Stimulated activated naive B cell treated with anti-CD40 and anti-IgM and Interleukin-4, amounts not matched to agents 10 μg/mL and 1 μg/mL and 100 μg/mL, for 72 hours (primary cell): ENCODE measurements at regions not wholly inside any gene's neighbourhood (a gene's known extent, or its start where the extent isn't known, plus 50 kb on each side); places are given as distances from the start of the nearest gene placed in this dataset.
"Not testable (repeated sequence)": the region's sequence is repeated elsewhere in the genome, so short reads cannot be mapped to it uniquely, and the experiment has no call there.

Source experiments
- ATAC-seq, 2 donors: fragments of 150-1000 bp; cut with Tn5 transposase; replicated peaks; 2 replicates each; pipeline ENCODE4 v1.10.0; 2021; ENCODE audit warnings: moderate library complexity in 1 of 2
- DNase-seq: peaks from one replicate; pipeline ENCODE4 v3.0.0; 2021
- H3K27ac Mint-ChIP-seq: one replicate; pipeline ENCODE4 v1.8.0; 2022; ENCODE audit warnings: mild to moderate bottlenecking, mixed read lengths
- H3K27me3 Mint-ChIP-seq, 2 donors: one replicate each; pipeline ENCODE4 v1.8.0; 2022; ENCODE audit warnings: mixed read lengths in 2 of 2
- H3K36me3 Mint-ChIP-seq, 2 donors: one replicate each; pipeline ENCODE4 v1.8.0; 2022; ENCODE audit warnings: mixed read lengths in 2 of 2, mild to moderate bottlenecking in 1 of 2
- H3K4me1 Mint-ChIP-seq, 2 donors: one replicate each; pipeline ENCODE4 v1.8.0; 2022; ENCODE audit warnings: mixed read lengths in 2 of 2, mild to moderate bottlenecking in 1 of 2
- H3K4me3 Mint-ChIP-seq, 2 donors: one replicate each; pipeline ENCODE4 v1.8.0; 2022; ENCODE audit warnings: mild to moderate bottlenecking in 2 of 2, mixed read lengths in 2 of 2, moderate library complexity in 1 of 2
- H3K9me3 Mint-ChIP-seq, 2 donors: one replicate each; pipeline ENCODE4 v1.8.0; 2022; ENCODE audit warnings: mixed read lengths in 2 of 2, mild to moderate bottlenecking in 1 of 2

- H3K4me1 Mint-ChIP-seq: peaks cover 6 to 8% of the 10 kb centered on the region in 2 donors
- peaks cover 22 to 35% of the 10 kb centered on the region in 2 donors for H3K27me3 Mint-ChIP-seq
- no peak overlapping the region for H3K4me3 Mint-ChIP-seq
- ATAC-seq (no peak), DNase-seq (no peak)
- H3K9me3 Mint-ChIP-seq: no peaks in the 10 kb centered on the region
- H3K27ac Mint-ChIP-seq: no peak overlapping the region
- H3K36me3 Mint-ChIP-seq: no peaks in the 10 kb centered on the region
Observed at GRCh38 chr11:34001557-34002064, 49.9 kb upstream of the CAPRIN1 start.

- DNase-seq (no peak), ATAC-seq (no peak)
- Mint-ChIP-seq H3K9me3 (no peaks in the 10 kb centered on the region), H3K4me1 (peaks cover 6 to 9% of the 10 kb centered on the region in 2 donors), H3K4me3 (no peak overlapping the region), H3K27ac (no peak overlapping the region), H3K27me3 (peaks cover 25 to 30% of the 10 kb centered on the region in 2 donors), H3K36me3 (no peaks in the 10 kb centered on the region)
Observed at GRCh38 chr11:33999393-33999792, 52.1 kb upstream of the CAPRIN1 start.

GRCh38 chr11:33997584-33998251 is 53.8 kb upstream of the CAPRIN1 start:
- DNase-seq: no peak
- Mint-ChIP-seq H3K4me1 (peaks cover 6 to 9% of the 10 kb centered on the region in 2 donors), H3K9me3 (no peaks in the 10 kb centered on the region), H3K27me3 (peaks cover 20 to 25% of the 10 kb centered on the region in 2 donors), H3K27ac (no peak overlapping the region), H3K4me3 (no peak overlapping the region), H3K36me3 (no peaks in the 10 kb centered on the region)
- no peak for ATAC-seq

- H3K27ac Mint-ChIP-seq: no peak overlapping the region
Observed at GRCh38 chr11:33996498-33997454, 54.8 kb upstream of the CAPRIN1 start.

GRCh38 chr11:33994937-33995336 is 56.6 kb upstream of the CAPRIN1 start:
- Mint-ChIP-seq H3K27me3 (peaks cover 20 to 25% of the 10 kb centered on the region in 2 donors), H3K4me1 (peaks cover 8 to 9% of the 10 kb centered on the region in 2 donors), H3K36me3 (no peaks in the 10 kb centered on the region), H3K4me3 (no peak overlapping the region), H3K9me3 (no peaks in the 10 kb centered on the region), H3K27ac (no peak overlapping the region)
- DNase-seq (no peak), ATAC-seq (no peak)

More at GRCh38 chr11:33996498-33997454, 54.8 kb upstream of the CAPRIN1 start:
- peak; percentile 97 to 98 for ATAC-seq
- H3K4me1 Mint-ChIP-seq: peaks cover 6 to 9% of the 10 kb centered on the region in 2 donors
- H3K9me3 Mint-ChIP-seq: no peaks in the 10 kb centered on the region
- DNase-seq: peak; percentile 74
- H3K4me3 Mint-ChIP-seq: no peak overlapping the region
- H3K27me3 Mint-ChIP-seq: peaks cover 20 to 25% of the 10 kb centered on the region in 2 donors
- no peaks in the 10 kb centered on the region for H3K36me3 Mint-ChIP-seq

GRCh38 chr11:33991136-33991535 is 60.4 kb upstream of the CAPRIN1 start:
- not testable (repeated sequence) for ATAC-seq, H3K27me3 Mint-ChIP-seq, H3K36me3 Mint-ChIP-seq, H3K9me3 Mint-ChIP-seq, H3K27ac Mint-ChIP-seq, H3K4me3 Mint-ChIP-seq, DNase-seq, H3K4me1 Mint-ChIP-seq

GRCh38 chr11:33990131-33990530 is 61.4 kb upstream of the CAPRIN1 start:
- not testable (repeated sequence) for H3K9me3 Mint-ChIP-seq, H3K4me1 Mint-ChIP-seq, ATAC-seq, DNase-seq, H3K36me3 Mint-ChIP-seq, H3K27me3 Mint-ChIP-seq, H3K4me3 Mint-ChIP-seq, H3K27ac Mint-ChIP-seq

GRCh38 chr11:33989461-33989860 is 62.1 kb upstream of the CAPRIN1 start:
- H3K27me3 Mint-ChIP-seq: no peaks in the 10 kb centered on the region
- ATAC-seq: no peak

GRCh38 chr11:33988586-33989370 is 62.8 kb upstream of the CAPRIN1 start:
- Mint-ChIP-seq H3K27me3 (no peaks in the 10 kb centered on the region), H3K4me3 (no peak overlapping the region), H3K4me1 (peaks cover 0 to 4% of the 10 kb centered on the region in 2 donors), H3K27ac (no peak overlapping the region), H3K36me3 (no peaks in the 10 kb centered on the region), H3K9me3 (no peaks in the 10 kb centered on the region)
- DNase-seq: no peak
- ATAC-seq: no peak

More at GRCh38 chr11:33989461-33989860, 62.1 kb upstream of the CAPRIN1 start:
- no peak overlapping the region for H3K4me3 Mint-ChIP-seq
- H3K36me3 Mint-ChIP-seq: no peaks in the 10 kb centered on the region
- no peak for DNase-seq
- no peak overlapping the region for H3K27ac Mint-ChIP-seq
- no peaks in the 10 kb centered on the region for H3K9me3 Mint-ChIP-seq
- peaks cover 0 to 4% of the 10 kb centered on the region in 2 donors for H3K4me1 Mint-ChIP-seq

GRCh38 chr11:33987975-33988580 is 63.5 kb upstream of the CAPRIN1 start:
- H3K27ac Mint-ChIP-seq: no peak overlapping the region
- no peaks in the 10 kb centered on the region for H3K27me3 Mint-ChIP-seq
- DNase-seq (peak; percentile 52), ATAC-seq (peak; percentile 92 to 97)
- H3K36me3 Mint-ChIP-seq: no peaks in the 10 kb centered on the region
- peaks cover 0 to 4% of the 10 kb centered on the region in 2 donors for H3K4me1 Mint-ChIP-seq
- H3K9me3 Mint-ChIP-seq: no peaks in the 10 kb centered on the region
- H3K4me3 Mint-ChIP-seq: no peak overlapping the region

GRCh38 chr11:33987545-33987944 is 64.0 kb upstream of the CAPRIN1 start:
- no peak overlapping the region for H3K4me3 Mint-ChIP-seq
- DNase-seq: no peak
- no peaks in the 10 kb centered on the region for H3K36me3 Mint-ChIP-seq
- H3K9me3 Mint-ChIP-seq: no peaks in the 10 kb centered on the region
- H3K27me3 Mint-ChIP-seq: no peaks in the 10 kb centered on the region
- peaks cover 0 to 4% of the 10 kb centered on the region in 2 donors for H3K4me1 Mint-ChIP-seq
- H3K27ac Mint-ChIP-seq: no peak overlapping the region
- ATAC-seq: no peak

- DNase-seq, H3K36me3 Mint-ChIP-seq, H3K27me3 Mint-ChIP-seq, ATAC-seq, H3K4me3 Mint-ChIP-seq, H3K4me1 Mint-ChIP-seq, H3K9me3 Mint-ChIP-seq, H3K27ac Mint-ChIP-seq: not testable (repeated sequence)
Observed at GRCh38 chr11:33986597-33987501, 64.7 kb upstream of the CAPRIN1 start.
